BJ (cell line): ENCODE measurements at regions not wholly inside any gene's neighbourhood (a gene's known extent, or its start where the extent isn't known, plus 50 kb on each side); places are given as distances from the start of the nearest gene placed in this dataset.

ENCODE experiments used
- CTCF ChIA-PET: fragments of 350-600 bp; formaldehyde crosslinking; extraction: SDS; loops from one replicate; lab custom pipeline; 2021; ENCODE audit warnings: antibody characterized with exemption, inconsistent platforms; lab: Yijun Ruan, JAX
- POLR2A ChIA-PET: fragments of 300-600 bp; sonication (Branson Sonifier 250); formaldehyde crosslinking; extraction: SDS; loops from one replicate; lab custom pipeline; 2021; ENCODE audit warnings: antibody characterized with exemption; lab: Charles Lee
- DNase-seq: peaks from one replicate; pipeline ENCODE4 v3.0.0-alpha.2; 2011; ENCODE audit warnings: low read depth
- H3K27me3 ChIP-seq: 2 replicates; pipeline ENCODE4 v1.6.0; 2011; ENCODE audit warnings: low read length; ENCODE audit not compliant: control insufficient read depth, insufficient read depth
- H3K36me3 ChIP-seq: 2 replicates; pipeline ENCODE4 v1.5.1; 2011; ENCODE audit warnings: low read length; ENCODE audit not compliant: control insufficient read depth, insufficient read depth
- H3K4me3 ChIP-seq: 2 replicates; pipeline ENCODE4 v1.5.1; 2011; ENCODE audit warnings: low read depth, mild to moderate bottlenecking, control low read depth, low read length
- TF ChIP-seq, protein P1 (sequence below): IDR thresholded peaks from 2 replicates; pipeline ENCODE4 v1.5.1; 2011; ENCODE audit warnings: low read depth, mild to moderate bottlenecking, control low read depth, inconsistent platforms, low read length, moderate library complexity; ENCODE audit not compliant: insufficient read depth

DNA sequence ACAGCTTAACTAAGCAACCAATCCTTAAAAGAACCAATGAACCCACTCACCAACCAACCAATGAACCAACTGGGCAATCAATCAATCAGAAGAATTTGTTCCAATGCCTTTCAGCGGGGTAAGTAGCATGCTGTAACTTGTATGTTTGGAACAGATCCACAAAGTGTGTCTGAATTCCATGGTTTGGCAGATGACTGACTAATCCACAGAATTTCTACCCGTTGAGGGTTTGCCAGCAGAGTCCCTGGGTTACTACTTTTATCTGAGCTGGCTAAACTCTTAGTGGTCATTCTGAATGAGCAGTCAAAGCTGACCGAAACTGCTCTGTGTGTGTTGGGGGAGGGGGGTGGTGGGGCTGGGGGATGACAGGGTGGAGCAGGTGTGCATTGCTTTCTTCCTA lies 125.0 kb upstream of the JAG1 start:
- Histone ChIP-seq H3K36me3 (no peaks in the 10 kb centered on the region), H3K27me3 (no peaks in the 10 kb centered on the region), H3K4me3 (no peak overlapping the region)
- DNase-seq = no peak
- TF ChIP-seq, protein P1, sequence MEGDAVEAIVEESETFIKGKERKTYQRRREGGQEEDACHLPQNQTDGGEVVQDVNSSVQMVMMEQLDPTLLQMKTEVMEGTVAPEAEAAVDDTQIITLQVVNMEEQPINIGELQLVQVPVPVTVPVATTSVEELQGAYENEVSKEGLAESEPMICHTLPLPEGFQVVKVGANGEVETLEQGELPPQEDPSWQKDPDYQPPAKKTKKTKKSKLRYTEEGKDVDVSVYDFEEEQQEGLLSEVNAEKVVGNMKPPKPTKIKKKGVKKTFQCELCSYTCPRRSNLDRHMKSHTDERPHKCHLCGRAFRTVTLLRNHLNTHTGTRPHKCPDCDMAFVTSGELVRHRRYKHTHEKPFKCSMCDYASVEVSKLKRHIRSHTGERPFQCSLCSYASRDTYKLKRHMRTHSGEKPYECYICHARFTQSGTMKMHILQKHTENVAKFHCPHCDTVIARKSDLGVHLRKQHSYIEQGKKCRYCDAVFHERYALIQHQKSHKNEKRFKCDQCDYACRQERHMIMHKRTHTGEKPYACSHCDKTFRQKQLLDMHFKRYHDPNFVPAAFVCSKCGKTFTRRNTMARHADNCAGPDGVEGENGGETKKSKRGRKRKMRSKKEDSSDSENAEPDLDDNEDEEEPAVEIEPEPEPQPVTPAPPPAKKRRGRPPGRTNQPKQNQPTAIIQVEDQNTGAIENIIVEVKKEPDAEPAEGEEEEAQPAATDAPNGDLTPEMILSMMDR = no peak
- POLR2A ChIA-PET = no interaction called here
- CTCF ChIA-PET = no interaction called here

DNA sequence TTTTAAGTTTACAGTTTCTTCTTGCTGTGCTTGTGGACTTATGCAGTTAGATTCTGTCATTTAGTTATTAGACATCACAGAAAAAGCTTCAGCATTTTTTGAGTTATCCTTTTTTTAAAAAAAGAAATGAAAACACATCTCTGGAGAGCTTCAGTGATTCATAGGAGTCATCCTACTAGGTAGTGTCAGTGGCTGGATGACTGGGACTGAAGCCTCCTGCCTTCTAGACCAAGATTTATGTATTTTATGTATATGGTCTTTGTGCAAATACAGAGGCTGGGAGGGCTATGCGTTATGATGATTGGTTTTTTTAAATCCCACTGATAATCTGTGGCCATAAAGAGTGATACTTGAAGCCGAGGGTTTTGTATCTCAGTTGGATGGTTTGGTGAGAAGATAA lies 125.9 kb upstream of the JAG1 start:
- TF ChIP-seq, protein P1 = no peak
- DNase-seq = no peak
- Histone ChIP-seq H3K27me3 (no peaks in the 10 kb centered on the region), H3K4me3 (no peak overlapping the region), H3K36me3 (no peaks in the 10 kb centered on the region)
- ChIA-PET POLR2A (no interaction called here), CTCF (no interaction called here)

DNA sequence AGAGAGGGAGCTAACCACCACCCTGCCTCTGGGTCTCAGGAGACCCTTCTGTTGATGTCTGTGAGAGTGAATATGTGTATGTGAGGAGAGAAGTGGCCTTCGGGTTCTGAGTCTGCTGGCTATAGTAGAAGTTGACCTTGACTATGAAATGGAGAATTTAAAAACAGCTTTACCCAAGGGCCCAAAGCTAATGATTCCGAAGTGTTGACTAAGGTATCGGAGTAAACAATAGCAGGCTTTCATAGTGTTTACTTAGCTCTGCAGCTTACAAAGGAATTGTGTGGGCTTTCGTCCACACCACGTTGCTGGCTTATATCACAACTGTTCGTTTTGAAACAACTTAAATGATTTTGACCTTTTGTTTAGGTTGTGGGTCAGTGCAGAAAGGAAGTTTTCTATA lies 126.5 kb upstream of the JAG1 start:
- Histone ChIP-seq H3K27me3 (no peaks in the 10 kb centered on the region), H3K36me3 (no peaks in the 10 kb centered on the region), H3K4me3 (no peak overlapping the region)
- no peak for DNase-seq
- CTCF ChIA-PET = no interaction called here
- POLR2A ChIA-PET = no interaction called here
- TF ChIP-seq, protein P1 = no peak

DNA sequence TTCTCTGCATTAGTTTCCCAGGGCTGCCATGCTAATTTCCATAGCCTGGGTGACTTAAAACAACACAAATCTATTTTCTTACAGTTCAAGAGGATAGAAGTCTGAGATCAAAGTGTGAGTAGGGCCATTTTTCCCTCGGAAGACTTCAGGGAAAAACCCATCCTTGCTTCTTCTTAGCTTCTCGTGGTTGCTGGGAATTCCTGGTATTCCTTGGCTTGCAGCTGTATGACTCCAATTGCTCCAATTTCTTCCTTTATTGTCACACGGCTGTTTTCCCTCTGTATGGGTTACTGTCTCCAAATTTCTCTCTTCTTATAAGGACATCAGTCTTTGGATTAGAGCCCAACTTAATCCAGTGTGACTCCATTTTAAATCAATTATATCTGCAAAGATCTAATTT lies 128.4 kb upstream of the JAG1 start:
- TF ChIP-seq, protein P1 = no peak
- Histone ChIP-seq H3K36me3 (no peaks in the 10 kb centered on the region), H3K4me3 (no peak overlapping the region), H3K27me3 (no peaks in the 10 kb centered on the region)
- ChIA-PET POLR2A (no interaction called here), CTCF (interaction anchor here (0.5 kb wide), 1 partner anchor 1056 kb away, joined by 3 read pairs; no protein-coding TSS in a partner anchor)
- no peak for DNase-seq

DNA sequence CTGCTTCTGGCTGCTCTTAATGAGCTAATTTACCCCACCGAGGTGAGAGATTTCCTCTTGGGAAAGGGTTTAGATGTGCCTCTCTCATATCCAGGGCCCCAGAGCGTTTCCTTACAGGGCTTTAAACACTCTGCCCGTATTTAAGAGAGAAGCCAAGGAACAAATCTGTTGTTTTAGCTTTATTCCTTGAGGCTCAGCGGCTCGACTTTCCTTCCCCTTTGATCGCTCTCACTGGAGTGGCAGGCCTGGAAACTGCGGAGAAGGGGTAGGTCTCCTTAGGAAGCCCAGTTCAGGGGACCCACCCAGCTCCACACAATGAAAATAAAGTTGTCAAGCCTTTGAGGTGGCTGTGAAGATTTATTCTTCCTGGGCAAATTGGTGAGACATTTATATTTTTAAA lies 132.0 kb upstream of the JAG1 start:
- Histone ChIP-seq H3K4me3 (no peak overlapping the region), H3K36me3 (no peaks in the 10 kb centered on the region), H3K27me3 (no peaks in the 10 kb centered on the region)
- ChIA-PET CTCF (no interaction called here), POLR2A (no interaction called here)
- no peak for DNase-seq
- TF ChIP-seq, protein P1 = no peak
